ENCODE measurements at regions not wholly inside any gene's neighbourhood (a gene's known extent, or its start where the extent isn't known, plus 50 kb on each side); places are given as distances from the start of the nearest gene placed in this dataset.

- Mint-ChIP-seq H3K9me3 (peaks cover 4 to 9% of the 10 kb centered on the region in 2 donors), H3K27me3 (ENCODE audit: low read depth in 2 of 2) (no peaks in the 10 kb centered on the region), H3K27ac (no peak overlapping the region), H3K4me1 (no peaks in the 10 kb centered on the region), H3K36me3 (no peaks in the 10 kb centered on the region), H3K4me3 (no peak overlapping the region)
- intact Hi-C loops (cut with micrococcal nuclease), result no loop called here
- WGBS (ENCODE audit: insufficient coverage), result 70% methylated on average over 1 of the region's 2 CpGs
- Histone ChIP-seq H3K27ac (ENCODE audit: low read length) (no peak overlapping the region), H3K4me1 (ENCODE audit: control insufficient read depth, insufficient read depth, low read length) (no peaks in the 10 kb centered on the region), H3K27me3 (ENCODE audit: control insufficient read depth, insufficient read depth, low read length) (no peaks in the 10 kb centered on the region), H3K9me3 (ENCODE audit: control insufficient read depth, insufficient read depth, low read length) (no peaks in the 10 kb centered on the region), H3K4me3 (ENCODE audit: low read length) (no peak overlapping the region), H3K36me3 (ENCODE audit: control insufficient read depth, insufficient read depth, low read length) (no peaks in the 10 kb centered on the region)
- DNase-seq, result no peak
- ATAC-seq, result no peak
- TF ChIP-seq, protein P1, sequence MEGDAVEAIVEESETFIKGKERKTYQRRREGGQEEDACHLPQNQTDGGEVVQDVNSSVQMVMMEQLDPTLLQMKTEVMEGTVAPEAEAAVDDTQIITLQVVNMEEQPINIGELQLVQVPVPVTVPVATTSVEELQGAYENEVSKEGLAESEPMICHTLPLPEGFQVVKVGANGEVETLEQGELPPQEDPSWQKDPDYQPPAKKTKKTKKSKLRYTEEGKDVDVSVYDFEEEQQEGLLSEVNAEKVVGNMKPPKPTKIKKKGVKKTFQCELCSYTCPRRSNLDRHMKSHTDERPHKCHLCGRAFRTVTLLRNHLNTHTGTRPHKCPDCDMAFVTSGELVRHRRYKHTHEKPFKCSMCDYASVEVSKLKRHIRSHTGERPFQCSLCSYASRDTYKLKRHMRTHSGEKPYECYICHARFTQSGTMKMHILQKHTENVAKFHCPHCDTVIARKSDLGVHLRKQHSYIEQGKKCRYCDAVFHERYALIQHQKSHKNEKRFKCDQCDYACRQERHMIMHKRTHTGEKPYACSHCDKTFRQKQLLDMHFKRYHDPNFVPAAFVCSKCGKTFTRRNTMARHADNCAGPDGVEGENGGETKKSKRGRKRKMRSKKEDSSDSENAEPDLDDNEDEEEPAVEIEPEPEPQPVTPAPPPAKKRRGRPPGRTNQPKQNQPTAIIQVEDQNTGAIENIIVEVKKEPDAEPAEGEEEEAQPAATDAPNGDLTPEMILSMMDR (IDR thresholded peaks at IDR 0.05), result no peak
Measured at GRCh38 chr18:39025531-39025930, 1459.9 kb upstream of the CELF4 start.

DNA sequence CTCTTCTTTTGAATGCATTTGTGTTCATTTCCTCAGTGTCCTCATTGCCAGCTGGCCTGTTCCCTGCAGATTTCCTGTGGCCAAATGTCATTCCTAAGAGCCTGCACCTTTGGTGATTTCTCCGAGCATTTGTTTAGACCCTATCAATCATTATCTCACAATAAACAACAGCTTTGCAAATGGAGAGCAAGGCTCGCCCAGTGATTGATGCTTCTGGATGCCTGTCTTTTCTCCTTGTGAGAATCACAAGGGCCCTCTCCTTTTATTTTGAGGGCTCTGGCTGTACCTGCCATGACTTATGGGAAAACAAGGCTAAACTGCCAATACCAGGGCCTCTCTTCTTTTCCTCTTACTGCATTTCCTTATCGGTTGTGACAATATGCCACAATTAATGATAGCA, 1454.4 kb upstream of the CELF4 start:
- no peaks in the 10 kb centered on the region for H3K27me3 Mint-ChIP-seq (ENCODE audit: low read depth in 2 of 2)
- ATAC-seq, result no peak
- no peaks in the 10 kb centered on the region for H3K9me3 ChIP-seq (ENCODE audit: control insufficient read depth, insufficient read depth, low read length)
- 74% methylated on average over 2 of the region's 3 CpGs for WGBS (ENCODE audit: insufficient coverage)
- DNase-seq, result no peak
- no peak overlapping the region for H3K27ac ChIP-seq (ENCODE audit: low read length)
- TF ChIP-seq, protein P1 (IDR thresholded peaks at IDR 0.05), result no peak
- intact Hi-C loops (cut with micrococcal nuclease), result no loop called here
- peaks cover 10 to 14% of the 10 kb centered on the region in 2 donors for H3K9me3 Mint-ChIP-seq
- no peak overlapping the region for H3K4me3 ChIP-seq (ENCODE audit: low read length)
- no peaks in the 10 kb centered on the region for H3K4me1 Mint-ChIP-seq
- H3K27me3 ChIP-seq (ENCODE audit: control insufficient read depth, insufficient read depth, low read length), result no peaks in the 10 kb centered on the region
- H3K27ac Mint-ChIP-seq, result no peak overlapping the region
- H3K4me3 Mint-ChIP-seq, result no peak overlapping the region
- no peaks in the 10 kb centered on the region for H3K36me3 Mint-ChIP-seq
- H3K4me1 ChIP-seq (ENCODE audit: control insufficient read depth, insufficient read depth, low read length), result no peaks in the 10 kb centered on the region
- H3K36me3 ChIP-seq (ENCODE audit: control insufficient read depth, insufficient read depth, low read length), result no peaks in the 10 kb centered on the region

DNA sequence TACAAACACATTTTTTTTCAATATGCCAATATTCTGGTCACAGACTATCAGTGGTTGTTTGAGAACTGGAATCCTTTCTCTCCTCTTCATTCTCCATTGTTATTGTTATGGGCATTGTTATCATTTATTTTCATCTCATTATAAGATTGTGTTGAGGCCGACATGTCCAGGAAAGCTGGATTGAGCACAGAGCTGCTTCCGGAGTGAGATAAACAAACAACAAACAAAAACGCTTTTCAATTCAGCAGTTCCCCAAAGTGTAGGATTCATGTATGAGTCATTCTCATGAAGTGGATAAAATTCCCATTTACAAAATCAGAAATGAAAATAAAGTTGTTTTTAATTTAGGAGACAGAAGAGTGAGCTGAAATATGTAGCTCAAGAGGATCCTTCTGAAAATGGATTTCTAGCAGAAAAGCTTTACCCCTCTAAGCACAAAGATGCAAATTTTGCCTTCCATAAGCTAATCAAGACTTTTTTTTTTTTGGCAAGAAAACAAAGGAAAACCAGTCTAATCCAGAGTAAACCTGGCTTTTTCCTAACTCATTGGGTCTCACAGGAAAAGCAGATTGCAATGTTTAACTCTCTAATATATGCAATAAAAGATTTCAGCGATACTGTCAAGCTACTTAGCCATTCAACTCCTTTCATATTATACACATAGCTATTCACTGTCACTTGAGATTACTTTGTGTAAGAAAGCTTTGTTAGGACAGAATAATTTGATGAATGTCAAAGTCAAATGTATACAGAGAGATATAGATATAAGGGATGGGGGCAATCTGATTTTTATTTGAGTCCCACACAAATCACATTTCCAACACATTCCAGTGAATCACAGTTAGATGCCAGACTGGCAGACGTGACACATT, 1441.7 kb upstream of the CELF4 start:
- no peak for DNase-seq
- no peaks in the 10 kb centered on the region for H3K27me3 Mint-ChIP-seq (ENCODE audit: low read depth in 2 of 2)
- Histone ChIP-seq H3K4me3 (ENCODE audit: low read length) (no peak overlapping the region), H3K27ac (ENCODE audit: low read length) (no peak overlapping the region), H3K4me1 (ENCODE audit: control insufficient read depth, insufficient read depth, low read length) (no peaks in the 10 kb centered on the region), H3K9me3 (ENCODE audit: control insufficient read depth, insufficient read depth, low read length) (no peaks in the 10 kb centered on the region), H3K27me3 (ENCODE audit: control insufficient read depth, insufficient read depth, low read length) (no peaks in the 10 kb centered on the region), H3K36me3 (ENCODE audit: control insufficient read depth, insufficient read depth, low read length) (no peaks in the 10 kb centered on the region)
- H3K9me3 Mint-ChIP-seq, result peaks cover 7 to 14% of the 10 kb centered on the region in 2 donors
- H3K36me3 Mint-ChIP-seq, result no peaks in the 10 kb centered on the region
- H3K4me1 Mint-ChIP-seq, result no peaks in the 10 kb centered on the region
- no peak for ATAC-seq
- TF ChIP-seq, protein P1 (IDR thresholded peaks at IDR 0.05), result no peak
- intact Hi-C loops (cut with micrococcal nuclease), result no loop called here
- WGBS (ENCODE audit: insufficient coverage), result 94% methylated on average over 3 of the region's 5 CpGs
- H3K27ac Mint-ChIP-seq, result no peak overlapping the region
- H3K4me3 Mint-ChIP-seq, result no peak overlapping the region

DNA sequence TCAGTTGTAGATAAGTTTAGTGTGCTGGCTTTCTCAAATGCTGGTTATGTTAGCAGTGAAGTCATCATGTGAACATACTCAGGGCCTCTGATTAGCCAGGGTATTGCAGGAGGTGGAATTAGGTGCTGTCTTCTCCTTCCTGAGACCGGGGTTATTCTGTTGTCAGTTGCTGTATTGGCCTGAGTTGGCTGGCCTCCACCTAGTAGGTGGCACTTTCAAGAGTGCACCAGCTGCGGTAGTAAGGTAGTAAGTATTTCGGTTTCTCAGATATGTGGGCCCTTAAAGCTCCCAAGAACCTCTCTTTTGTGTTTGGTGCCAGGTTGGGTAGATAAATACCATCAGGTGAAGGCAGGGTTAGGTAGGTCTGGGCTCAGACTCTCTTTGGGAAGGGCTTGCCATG, 1430.5 kb upstream of the CELF4 start:
- Mint-ChIP-seq H3K27ac (no peak overlapping the region), H3K9me3 (peaks cover 12 to 14% of the 10 kb centered on the region in 2 donors), H3K27me3 (ENCODE audit: low read depth in 2 of 2) (no peaks in the 10 kb centered on the region), H3K4me3 (no peak overlapping the region), H3K36me3 (no peaks in the 10 kb centered on the region), H3K4me1 (no peaks in the 10 kb centered on the region)
- Histone ChIP-seq H3K9me3 (ENCODE audit: control insufficient read depth, insufficient read depth, low read length) (peaks cover 2% of the 10 kb centered on the region), H3K27ac (ENCODE audit: low read length) (no peak overlapping the region), H3K27me3 (ENCODE audit: control insufficient read depth, insufficient read depth, low read length) (no peaks in the 10 kb centered on the region), H3K36me3 (ENCODE audit: control insufficient read depth, insufficient read depth, low read length) (no peaks in the 10 kb centered on the region), H3K4me1 (ENCODE audit: control insufficient read depth, insufficient read depth, low read length) (no peaks in the 10 kb centered on the region), H3K4me3 (ENCODE audit: low read length) (no peak overlapping the region)
- intact Hi-C loops (cut with micrococcal nuclease), result no loop called here
- DNase-seq, result no peak
- TF ChIP-seq, protein P1 (IDR thresholded peaks at IDR 0.05), result no peak
- no peak for ATAC-seq
- WGBS (ENCODE audit: insufficient coverage), result 68% methylated on average over 3 of the region's 3 CpGs
